EH (cell line): ENCODE measurements at regions not wholly inside any gene's neighbourhood (a gene's known extent, or its start where the extent isn't known, plus 50 kb on each side); places are given as distances from the start of the nearest gene placed in this dataset.

Experiments used
- DNase-seq: peaks from one replicate; pipeline ENCODE4 v3.0.0-alpha.2; 2015; ENCODE audit warnings: low read depth

- no peak for DNase-seq
These were observed 625.8 kb downstream of the TAFA4 start for GRCh38 chr3:68306571-68306970.

- DNase-seq, result no peak
These were observed 636.9 kb downstream of the TAFA4 start for GRCh38 chr3:68295457-68295856.

DNA sequence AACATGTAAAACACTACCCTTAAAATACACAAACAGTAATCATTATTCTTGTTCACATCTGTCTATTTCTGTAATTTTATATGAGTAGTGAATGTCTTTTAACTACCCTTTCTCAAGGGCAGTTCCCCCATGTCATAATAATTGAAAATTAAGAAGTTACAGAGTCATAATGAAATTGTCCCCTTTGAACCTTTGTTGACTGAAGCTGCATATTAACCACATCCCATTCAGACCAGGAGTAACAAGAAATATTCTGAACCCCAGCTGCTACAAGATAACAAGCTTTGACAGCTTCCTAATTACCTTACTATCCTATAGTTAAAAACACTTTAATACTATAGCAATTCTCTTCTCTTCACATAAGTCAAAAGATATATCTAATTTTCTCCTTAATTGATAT, 635.9 kb upstream of the SUCLG2 start:
- DNase-seq, result no peak

GRCh38 chr3:68288085-68288484, 633.7 kb upstream of the SUCLG2 start:
- DNase-seq, result no peak

- no peak for DNase-seq
These were observed 632.7 kb upstream of the SUCLG2 start for GRCh38 chr3:68287101-68287500.

DNA sequence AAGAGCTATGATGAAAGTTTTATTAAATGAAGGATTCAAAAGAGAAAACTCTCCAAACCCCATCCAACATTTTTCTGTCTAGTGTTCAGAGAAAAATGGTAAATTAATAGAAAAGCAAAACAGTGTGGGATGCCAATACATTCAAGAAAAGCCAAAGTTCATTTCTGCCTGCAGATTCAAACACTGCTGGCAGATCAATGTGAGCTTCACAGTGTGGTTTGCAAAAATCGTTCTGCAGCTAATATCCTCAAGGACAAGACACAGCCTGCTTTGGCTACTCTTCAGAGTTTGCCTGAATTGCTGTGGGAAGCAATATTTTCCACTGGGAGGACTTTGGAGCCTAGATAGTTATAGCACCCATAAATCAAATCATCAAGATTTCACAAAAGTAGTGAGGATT, 619.9 kb upstream of the SUCLG2 start:
- no peak for DNase-seq

- DNase-seq, result no peak
These were observed 616.7 kb upstream of the SUCLG2 start for GRCh38 chr3:68271145-68271544.

- DNase-seq, result no peak
These were observed 602.3 kb upstream of the SUCLG2 start for GRCh38 chr3:68256635-68257223.

DNA sequence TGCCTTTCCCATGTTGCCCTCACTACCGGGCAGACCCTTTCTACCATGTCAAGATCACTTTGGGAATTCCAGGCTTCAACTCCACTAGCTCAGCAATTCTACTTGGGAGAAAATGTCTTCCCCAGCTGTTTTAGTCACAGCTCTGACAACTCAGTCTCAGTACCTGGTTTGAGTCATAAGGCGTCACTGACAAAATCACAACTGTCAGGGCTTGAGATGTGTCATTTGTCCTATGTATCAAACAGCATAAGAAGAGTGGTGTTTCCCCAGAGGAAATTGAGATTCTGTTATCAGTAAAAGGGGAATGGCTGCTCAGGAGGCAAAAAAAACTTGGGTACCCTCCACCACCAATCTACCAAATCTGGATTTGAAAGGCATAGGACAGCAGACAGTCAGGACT, 594.9 kb upstream of the SUCLG2 start:
- no peak for DNase-seq

- DNase-seq, result no peak
These were observed 588.2 kb upstream of the SUCLG2 start for GRCh38 chr3:68242606-68243005.

- DNase-seq, result no peak
These were observed 585.1 kb upstream of the SUCLG2 start for GRCh38 chr3:68239542-68239941.

GRCh38 chr3:68234076-68234780, 579.8 kb upstream of the SUCLG2 start:
- DNase-seq, result no peak

DNA sequence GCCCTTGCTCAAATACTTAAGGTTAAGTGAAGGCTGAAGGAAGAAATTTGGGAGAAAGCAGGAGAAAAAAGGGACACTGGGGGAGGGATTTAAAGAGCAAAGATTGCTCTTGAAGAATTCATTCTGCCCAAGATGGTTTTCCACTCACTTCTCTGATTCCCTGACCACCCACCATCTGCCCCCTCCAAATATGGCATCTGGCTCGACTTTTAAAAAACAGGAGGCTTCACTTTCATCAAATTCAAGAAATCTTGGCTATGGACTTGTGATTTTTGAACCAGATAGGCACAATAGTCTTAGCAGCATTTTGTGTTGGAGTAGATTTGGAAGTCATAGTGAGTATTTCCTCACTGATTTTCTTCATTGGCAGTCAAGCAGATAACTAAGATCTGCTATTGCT, 574.4 kb upstream of the SUCLG2 start:
- no peak for DNase-seq

DNA sequence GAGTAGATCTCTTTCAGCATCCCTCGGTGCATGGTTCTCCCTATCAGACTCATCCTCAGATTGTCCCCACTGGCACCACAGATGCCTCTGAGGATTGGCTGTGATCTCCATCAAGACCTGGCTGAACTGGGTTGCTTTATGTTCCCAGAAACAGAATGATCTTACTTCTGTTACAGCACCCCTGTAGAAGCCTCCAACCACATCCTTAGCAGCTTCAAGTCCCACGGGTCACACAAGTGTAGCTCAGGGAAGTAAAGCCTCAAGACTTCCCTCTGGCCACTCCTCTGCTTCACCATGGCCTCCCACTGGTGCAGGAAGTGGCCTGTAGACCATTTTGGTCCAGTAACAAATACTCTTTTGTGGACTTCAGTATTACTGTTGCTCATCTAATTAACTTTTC, 566.4 kb upstream of the SUCLG2 start:
- no peak for DNase-seq

DNA sequence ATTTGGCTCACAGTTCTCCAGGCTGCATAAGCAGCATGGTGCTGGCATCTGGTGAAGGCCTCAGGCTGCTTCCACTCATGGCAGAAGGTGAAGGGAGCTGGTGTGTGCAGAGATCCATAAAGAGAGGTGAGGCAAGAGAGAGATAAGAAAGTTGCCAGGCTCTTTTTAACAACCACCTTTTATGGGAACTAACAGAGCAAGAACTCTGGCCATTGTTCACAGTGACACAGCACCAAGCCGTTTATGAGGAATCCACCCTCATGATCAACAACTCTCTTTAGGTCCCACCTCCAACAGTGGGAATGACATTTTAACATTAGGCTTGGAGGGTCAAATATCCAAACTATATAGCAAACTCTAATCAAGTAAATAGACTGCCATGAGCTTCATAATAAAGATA, 557.2 kb upstream of the SUCLG2 start:
- no peak for DNase-seq

GRCh38 chr3:68210635-68211034, 556.2 kb upstream of the SUCLG2 start:
- no peak for DNase-seq

GRCh38 chr3:68207327-68207726, 552.9 kb upstream of the SUCLG2 start:
- DNase-seq, result no peak

- DNase-seq, result no peak
These were observed 552.2 kb upstream of the SUCLG2 start for GRCh38 chr3:68206524-68207117.

DNA sequence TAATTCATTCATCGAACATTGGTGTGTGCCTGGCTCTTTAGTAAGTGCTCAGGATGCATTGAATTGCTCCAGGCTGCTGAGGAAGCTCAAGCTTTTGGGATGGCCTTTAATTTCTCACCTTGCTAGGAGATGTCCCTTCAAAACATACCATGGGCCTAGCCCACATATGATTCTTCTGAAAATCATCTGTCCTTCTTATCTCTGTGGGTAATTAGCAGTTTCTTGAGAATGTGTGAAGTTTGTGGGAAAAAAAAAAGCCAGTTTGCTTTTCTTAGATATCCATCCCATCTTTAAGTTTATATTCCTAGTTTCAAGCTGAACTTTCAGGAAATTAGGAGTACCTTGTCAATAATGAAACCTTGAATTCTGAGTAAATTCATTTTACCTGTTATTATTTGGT, 532.3 kb upstream of the SUCLG2 start:
- no peak for DNase-seq

- DNase-seq, result no peak
These were observed 522.2 kb upstream of the SUCLG2 start for GRCh38 chr3:68176600-68176999.

- DNase-seq, result no peak
These were observed 518.7 kb upstream of the SUCLG2 start for GRCh38 chr3:68173012-68173634.

- DNase-seq, result no peak
These were observed 517.6 kb upstream of the SUCLG2 start for GRCh38 chr3:68172039-68172438.

DNA sequence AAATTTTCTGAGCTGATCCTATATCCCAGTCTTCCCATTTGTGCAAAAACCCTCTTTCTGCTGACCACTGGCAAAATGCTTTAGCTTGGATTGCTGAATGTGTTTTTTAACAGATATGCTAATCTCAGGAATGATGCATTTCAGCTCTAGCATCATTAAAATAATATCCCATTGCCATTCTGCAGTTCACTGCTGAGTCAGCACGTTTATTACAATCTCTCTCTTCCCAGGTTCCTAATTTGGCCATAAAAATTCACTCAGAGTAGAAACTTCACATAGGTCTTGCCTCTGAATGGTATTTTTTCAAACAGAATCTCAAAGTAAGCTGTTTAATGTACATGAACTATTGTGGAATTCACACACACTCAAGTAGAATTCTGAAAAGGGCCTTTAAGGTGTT, 509.6 kb upstream of the SUCLG2 start:
- no peak for DNase-seq
